ENCODE measurements at regions not wholly inside any gene's neighbourhood (a gene's known extent, or its start where the extent isn't known, plus 50 kb on each side); places are given as distances from the start of the nearest gene placed in this dataset.

DNA sequence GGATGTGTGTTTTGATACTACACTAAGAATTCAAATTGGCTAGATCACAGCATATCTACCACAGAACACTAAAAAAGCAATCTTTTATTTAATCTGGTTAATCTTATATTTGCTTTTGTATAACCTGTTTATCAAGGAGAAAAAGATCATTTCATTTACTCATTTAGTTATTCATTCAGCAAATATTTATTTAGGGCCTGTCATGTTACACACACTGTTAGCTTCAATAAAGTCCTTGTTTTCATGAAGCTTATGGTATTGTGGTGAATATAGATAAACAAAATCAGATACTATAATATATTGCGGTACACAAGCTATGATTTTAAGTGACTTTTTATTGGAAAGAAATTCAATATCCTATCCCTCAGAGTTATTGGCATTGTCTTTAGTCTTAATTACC, 350.8 kb downstream of the LRFN5 start:
- 0 to 26% methylated on average over 1 of the region's 1 CpG for WGBS, 2 donors
- intact Hi-C loops (cut with DNase I) = no loop called here
- DNase-seq = no peak
- no peak for ATAC-seq
- TF ChIP-seq, protein P1, sequence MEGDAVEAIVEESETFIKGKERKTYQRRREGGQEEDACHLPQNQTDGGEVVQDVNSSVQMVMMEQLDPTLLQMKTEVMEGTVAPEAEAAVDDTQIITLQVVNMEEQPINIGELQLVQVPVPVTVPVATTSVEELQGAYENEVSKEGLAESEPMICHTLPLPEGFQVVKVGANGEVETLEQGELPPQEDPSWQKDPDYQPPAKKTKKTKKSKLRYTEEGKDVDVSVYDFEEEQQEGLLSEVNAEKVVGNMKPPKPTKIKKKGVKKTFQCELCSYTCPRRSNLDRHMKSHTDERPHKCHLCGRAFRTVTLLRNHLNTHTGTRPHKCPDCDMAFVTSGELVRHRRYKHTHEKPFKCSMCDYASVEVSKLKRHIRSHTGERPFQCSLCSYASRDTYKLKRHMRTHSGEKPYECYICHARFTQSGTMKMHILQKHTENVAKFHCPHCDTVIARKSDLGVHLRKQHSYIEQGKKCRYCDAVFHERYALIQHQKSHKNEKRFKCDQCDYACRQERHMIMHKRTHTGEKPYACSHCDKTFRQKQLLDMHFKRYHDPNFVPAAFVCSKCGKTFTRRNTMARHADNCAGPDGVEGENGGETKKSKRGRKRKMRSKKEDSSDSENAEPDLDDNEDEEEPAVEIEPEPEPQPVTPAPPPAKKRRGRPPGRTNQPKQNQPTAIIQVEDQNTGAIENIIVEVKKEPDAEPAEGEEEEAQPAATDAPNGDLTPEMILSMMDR (IDR thresholded peaks at IDR 0.05) = no peak
- Histone ChIP-seq H3K27ac (no peak overlapping the region), H3K9me3 (no peaks in the 10 kb centered on the region), H3K4me1 (no peaks in the 10 kb centered on the region), H3K36me3 (no peaks in the 10 kb centered on the region), H3K4me3 (no peak overlapping the region), H3K27me3 (no peaks in the 10 kb centered on the region)
- no peak for FAIRE-seq

All from pancreas (tissue), 10 donors.